ENCODE measurements at regions not wholly inside any gene's neighbourhood (a gene's known extent, or its start where the extent isn't known, plus 50 kb on each side); places are given as distances from the start of the nearest gene placed in this dataset.

GRCh38 chr22:26103023-26103422 is 66.2 kb upstream of the SEZ6L start:
- no peak for TF ChIP-seq CTCF (IDR thresholded peaks at IDR 0.05 in 4 of 5, conservative IDR thresholded peaks at IDR 0.05 in 1 of 5)
- no peak for TF ChIP-seq POLR2A (IDR thresholded peaks at IDR 0.05)
